ENCODE measurements at regions not wholly inside any gene's neighbourhood (a gene's known extent, or its start where the extent isn't known, plus 50 kb on each side); places are given as distances from the start of the nearest gene placed in this dataset.
"Not testable (repeated sequence)": the region's sequence is repeated elsewhere in the genome, so short reads cannot be mapped to it uniquely, and the experiment has no call there.

GRCh38 chr21:22374218-22374969 is 1376.2 kb downstream of the NCAM2 start:
- DNase-seq: no peak
- H3K4me1 ChIP-seq (ENCODE audit: control insufficient read depth, insufficient read depth, low read length, poor library complexity, severe bottlenecking): no peaks in the 10 kb centered on the region
- no peak overlapping the region for H3K4me3 ChIP-seq (ENCODE audit: insufficient read depth, low read depth, low read length, poor library complexity, severe bottlenecking)
- no peaks in the 10 kb centered on the region for H3K9me3 ChIP-seq (ENCODE audit: control insufficient read depth, low read length)
- H3K36me3 ChIP-seq (ENCODE audit: control insufficient read depth, insufficient read depth, low read length): no peaks in the 10 kb centered on the region
- H3K27me3 ChIP-seq (replicated peaks; ENCODE audit: control insufficient read depth, insufficient read depth, low read length, poor library complexity, severe bottlenecking): no peaks in the 10 kb centered on the region
- H3K27ac ChIP-seq (ENCODE audit: insufficient read depth, low read length, poor library complexity, severe bottlenecking): no peak overlapping the region

GRCh38 chr21:22377795-22378194 is 1379.6 kb downstream of the NCAM2 start:
- H3K4me1 ChIP-seq (ENCODE audit: control insufficient read depth, insufficient read depth, low read length, poor library complexity, severe bottlenecking); H3K27ac ChIP-seq (ENCODE audit: insufficient read depth, low read length, poor library complexity, severe bottlenecking); H3K27me3 ChIP-seq (replicated peaks; ENCODE audit: control insufficient read depth, insufficient read depth, low read length, poor library complexity, severe bottlenecking); H3K9me3 ChIP-seq (ENCODE audit: control insufficient read depth, low read length); H3K36me3 ChIP-seq (ENCODE audit: control insufficient read depth, insufficient read depth, low read length); H3K4me3 ChIP-seq (ENCODE audit: insufficient read depth, low read depth, low read length, poor library complexity, severe bottlenecking); DNase-seq: not testable (repeated sequence)

GRCh38 chr21:22393324-22393723 is 1395.1 kb downstream of the NCAM2 start:
- no peaks in the 10 kb centered on the region for H3K9me3 ChIP-seq (ENCODE audit: control insufficient read depth, low read length)
- no peaks in the 10 kb centered on the region for H3K27me3 ChIP-seq (replicated peaks; ENCODE audit: control insufficient read depth, insufficient read depth, low read length, poor library complexity, severe bottlenecking)
- H3K4me1 ChIP-seq (ENCODE audit: control insufficient read depth, insufficient read depth, low read length, poor library complexity, severe bottlenecking): no peaks in the 10 kb centered on the region
- H3K36me3 ChIP-seq (ENCODE audit: control insufficient read depth, insufficient read depth, low read length): no peaks in the 10 kb centered on the region
- no peak overlapping the region for H3K27ac ChIP-seq (ENCODE audit: insufficient read depth, low read length, poor library complexity, severe bottlenecking)
- no peak overlapping the region for H3K4me3 ChIP-seq (ENCODE audit: insufficient read depth, low read depth, low read length, poor library complexity, severe bottlenecking)
- DNase-seq: no peak

GRCh38 chr21:22395965-22396364 is 1397.8 kb downstream of the NCAM2 start:
- Histone ChIP-seq H3K4me3 (ENCODE audit: insufficient read depth, low read depth, low read length, poor library complexity, severe bottlenecking) (no peak overlapping the region), H3K27me3 (replicated peaks; ENCODE audit: control insufficient read depth, insufficient read depth, low read length, poor library complexity, severe bottlenecking) (no peaks in the 10 kb centered on the region), H3K36me3 (ENCODE audit: control insufficient read depth, insufficient read depth, low read length) (no peaks in the 10 kb centered on the region), H3K27ac (ENCODE audit: insufficient read depth, low read length, poor library complexity, severe bottlenecking) (no peak overlapping the region), H3K9me3 (ENCODE audit: control insufficient read depth, low read length) (no peaks in the 10 kb centered on the region), H3K4me1 (ENCODE audit: control insufficient read depth, insufficient read depth, low read length, poor library complexity, severe bottlenecking) (no peaks in the 10 kb centered on the region)
- no peak for DNase-seq

GRCh38 chr21:22399681-22400514 is 1401.7 kb downstream of the NCAM2 start:
- no peaks in the 10 kb centered on the region for H3K36me3 ChIP-seq (ENCODE audit: control insufficient read depth, insufficient read depth, low read length)
- H3K4me3 ChIP-seq (ENCODE audit: insufficient read depth, low read depth, low read length, poor library complexity, severe bottlenecking): no peak overlapping the region

GRCh38 chr21:22409571-22409970 is 1411.4 kb downstream of the NCAM2 start:
- Histone ChIP-seq H3K27me3 (replicated peaks; ENCODE audit: control insufficient read depth, insufficient read depth, low read length, poor library complexity, severe bottlenecking) (no peaks in the 10 kb centered on the region), H3K4me3 (ENCODE audit: insufficient read depth, low read depth, low read length, poor library complexity, severe bottlenecking) (no peak overlapping the region), H3K9me3 (ENCODE audit: control insufficient read depth, low read length) (no peaks in the 10 kb centered on the region), H3K36me3 (ENCODE audit: control insufficient read depth, insufficient read depth, low read length) (no peaks in the 10 kb centered on the region), H3K4me1 (ENCODE audit: control insufficient read depth, insufficient read depth, low read length, poor library complexity, severe bottlenecking) (no peaks in the 10 kb centered on the region), H3K27ac (ENCODE audit: insufficient read depth, low read length, poor library complexity, severe bottlenecking) (no peak overlapping the region)
- DNase-seq: no peak

More at GRCh38 chr21:22399681-22400514, 1401.7 kb downstream of the NCAM2 start:
- DNase-seq: no peak
- no peaks in the 10 kb centered on the region for H3K27me3 ChIP-seq (replicated peaks; ENCODE audit: control insufficient read depth, insufficient read depth, low read length, poor library complexity, severe bottlenecking)
- H3K4me1 ChIP-seq (ENCODE audit: control insufficient read depth, insufficient read depth, low read length, poor library complexity, severe bottlenecking): no peaks in the 10 kb centered on the region
- no peak overlapping the region for H3K27ac ChIP-seq (ENCODE audit: insufficient read depth, low read length, poor library complexity, severe bottlenecking)
- no peaks in the 10 kb centered on the region for H3K9me3 ChIP-seq (ENCODE audit: control insufficient read depth, low read length)

GRCh38 chr21:22416555-22416954 is 1418.3 kb downstream of the NCAM2 start:
- no peak for DNase-seq
- H3K36me3 ChIP-seq (ENCODE audit: control insufficient read depth, insufficient read depth, low read length): no peaks in the 10 kb centered on the region
- H3K9me3 ChIP-seq (ENCODE audit: control insufficient read depth, low read length): no peaks in the 10 kb centered on the region
- no peaks in the 10 kb centered on the region for H3K4me1 ChIP-seq (ENCODE audit: control insufficient read depth, insufficient read depth, low read length, poor library complexity, severe bottlenecking)
- H3K4me3 ChIP-seq (ENCODE audit: insufficient read depth, low read depth, low read length, poor library complexity, severe bottlenecking): no peak overlapping the region
- H3K27ac ChIP-seq (ENCODE audit: insufficient read depth, low read length, poor library complexity, severe bottlenecking): no peak overlapping the region
- no peaks in the 10 kb centered on the region for H3K27me3 ChIP-seq (replicated peaks; ENCODE audit: control insufficient read depth, insufficient read depth, low read length, poor library complexity, severe bottlenecking)

- no peak overlapping the region for H3K27ac ChIP-seq (ENCODE audit: insufficient read depth, low read length, poor library complexity, severe bottlenecking)
- no peaks in the 10 kb centered on the region for H3K36me3 ChIP-seq (ENCODE audit: control insufficient read depth, insufficient read depth, low read length)
- H3K9me3 ChIP-seq (ENCODE audit: control insufficient read depth, low read length): no peaks in the 10 kb centered on the region
- no peaks in the 10 kb centered on the region for H3K27me3 ChIP-seq (replicated peaks; ENCODE audit: control insufficient read depth, insufficient read depth, low read length, poor library complexity, severe bottlenecking)
- no peaks in the 10 kb centered on the region for H3K4me1 ChIP-seq (ENCODE audit: control insufficient read depth, insufficient read depth, low read length, poor library complexity, severe bottlenecking)
- H3K4me3 ChIP-seq (ENCODE audit: insufficient read depth, low read depth, low read length, poor library complexity, severe bottlenecking): no peak overlapping the region
- DNase-seq: no peak
These were observed 1423.4 kb downstream of the NCAM2 start for GRCh38 chr21:22421416-22422180.

- Histone ChIP-seq H3K4me1 (ENCODE audit: control insufficient read depth, insufficient read depth, low read length, poor library complexity, severe bottlenecking) (no peaks in the 10 kb centered on the region), H3K9me3 (ENCODE audit: control insufficient read depth, low read length) (no peaks in the 10 kb centered on the region), H3K27me3 (replicated peaks; ENCODE audit: control insufficient read depth, insufficient read depth, low read length, poor library complexity, severe bottlenecking) (no peaks in the 10 kb centered on the region), H3K4me3 (ENCODE audit: insufficient read depth, low read depth, low read length, poor library complexity, severe bottlenecking) (no peak overlapping the region), H3K27ac (ENCODE audit: insufficient read depth, low read length, poor library complexity, severe bottlenecking) (no peak overlapping the region), H3K36me3 (ENCODE audit: control insufficient read depth, insufficient read depth, low read length) (no peaks in the 10 kb centered on the region)
- no peak for DNase-seq
These were observed 1440.3 kb downstream of the NCAM2 start for GRCh38 chr21:22438428-22439086.

Measured in effector memory CD4-positive, alpha-beta T cell (primary cell).